ENCODE measurements at regions not wholly inside any gene's neighbourhood (a gene's known extent, or its start where the extent isn't known, plus 50 kb on each side); places are given as distances from the start of the nearest gene placed in this dataset.

- Histone ChIP-seq H3K9ac (ENCODE audit: control insufficient read depth, insufficient read depth, low read length) (no peak overlapping the region), H3K9me3 (replicated peaks; ENCODE audit: control insufficient read depth, insufficient read depth, low read length) (no peaks in the 10 kb centered on the region), H3K36me3 (ENCODE audit: control insufficient read depth in 2 of 2, insufficient read depth in 2 of 2, low read length in 1 of 2) (no peaks in the 10 kb centered on the region), H3K4me2 (ENCODE audit: control insufficient read depth, insufficient read depth) (no peak overlapping the region; the same call in 1 of the 2 replicates), H3K79me2 (ENCODE audit: control insufficient read depth, insufficient read depth, low read length) (no peaks in the 10 kb centered on the region), H2AFZ (ENCODE audit: control insufficient read depth, low read depth, low read length) (peak overlapping the region; percentile 33; the same call in 1 of the 2 replicates), H3K27ac (ENCODE audit: control insufficient read depth, insufficient read depth) (no peak overlapping the region), H3K4me3 (no peak overlapping the region), H3K4me1 (ENCODE audit: control insufficient read depth, insufficient read depth, low read length) (no peaks in the 10 kb centered on the region), H3K27me3 (replicated peaks in 1 of 2; ENCODE audit: control insufficient read depth in 2 of 2, insufficient read depth in 2 of 2, low read length in 1 of 2) (no peaks in the 10 kb centered on the region), H4K20me1 (ENCODE audit: control insufficient read depth, insufficient read depth) (no peaks in the 10 kb centered on the region)
- CTCF ChIA-PET, result no interaction called here
- FAIRE-seq, result no peak
- no peak for ATAC-seq
- in situ Hi-C loops (cut with MboI) (no loop called here), intact Hi-C loops (cut with micrococcal nuclease; ENCODE audit: unreplicated experiment) (no loop called here)
- RAD21 ChIA-PET (ENCODE audit: unreplicated experiment), result no interaction called here
- POLR2A ChIA-PET, result no interaction called here
- 84% methylated on average over 19 of the region's 20 CpGs for WGBS (ENCODE audit: insufficient coverage, insufficient replicate concordance, low lambda C conversion rate, missing lambda C conversion rate)
- SMC1A ChIA-PET (ENCODE audit: uncharacterized antibody, unreplicated experiment), result interaction anchor here (1.1 kb wide), 1 partner anchor 35 kb away, joined by 4 read pairs; no protein-coding TSS in a partner anchor
- no TSS peak for BruUV-seq (replicated peaks)
- no peak for DNase-seq (ENCODE audit: low read depth, low spot score)
- no peak for TF ChIP-seq SP1 (IDR thresholded peaks at IDR 0.05; ENCODE audit: low read depth, low read length)
- no peak for TF ChIP-seq ZNF687 (IDR thresholded peaks at IDR 0.05)
- TF ChIP-seq NR2C1 (IDR thresholded peaks at IDR 0.05), result no peak
- TF ChIP-seq HDGF (IDR thresholded peaks at IDR 0.05), result no peak
- no peak for TF ChIP-seq NFXL1 (IDR thresholded peaks at IDR 0.05; ENCODE audit: borderline replicate concordance)
- no peak for TF ChIP-seq IKZF1 (conservative IDR thresholded peaks at IDR 0.05)
- TF ChIP-seq HDAC6 (IDR thresholded peaks at IDR 0.05; ENCODE audit: unreplicated experiment), result no peak
- TF ChIP-seq CREB1 (IDR thresholded peaks at IDR 0.05; ENCODE audit: low read depth), result no peak
- TF ChIP-seq ASH2L (IDR thresholded peaks at IDR 0.05; ENCODE audit: borderline replicate concordance, low read depth), result no peak
- TF ChIP-seq CUX1 (IDR thresholded peaks at IDR 0.05; ENCODE audit: insufficient replicate concordance, low read depth, low read length), result no peak
- no peak for TF ChIP-seq JUNB (IDR thresholded peaks at IDR 0.05)
- no peak for TF ChIP-seq IKZF2 (IDR thresholded peaks at IDR 0.05)
- TF ChIP-seq PAX5 (IDR thresholded peaks at IDR 0.05; ENCODE audit: borderline replicate concordance, low read depth, low read length), result no peak
- no peak for TF ChIP-seq RB1 (IDR thresholded peaks at IDR 0.05; ENCODE audit: borderline replicate concordance)
- no peak for TF ChIP-seq NR2F1 (conservative IDR thresholded peaks at IDR 0.05)
- TF ChIP-seq CHD1 (IDR thresholded peaks at IDR 0.05; ENCODE audit: low read depth, low read length), result no peak
- no peak for TF ChIP-seq EED (IDR thresholded peaks at IDR 0.05; ENCODE audit: low read depth)
- TF ChIP-seq SIN3A (IDR thresholded peaks at IDR 0.05; ENCODE audit: low read depth, low read length), result no peak
These were observed 74.4 kb upstream of the IRF2 start for GRCh38 chr4:184548648-184549341.

All from GM12878 (cell line).